T-cell (primary cell): ENCODE measurements at regions not wholly inside any gene's neighbourhood (a gene's known extent, or its start where the extent isn't known, plus 50 kb on each side); places are given as distances from the start of the nearest gene placed in this dataset.

Source experiments
- ATAC-seq, 4 experiments: fragments of 200-7000 bp in 3 of 4; fragments of 150-1000 bp in 1 of 4; cut with Tn5 transposase; replicated peaks in 1 of 4; 1 replicate in 3 of 4; 2 replicates in 1 of 4; pipeline ENCODE4 v1.10.0; 2021; ENCODE audit warnings: moderate library complexity in 3 of 4, mild to moderate bottlenecking in 2 of 4, moderate number of reproducible peaks in 1 of 4
- CTCF ChIA-PET, 2 donors: fragments of 300-600 bp; sonication (Branson Sonifier 250); formaldehyde crosslinking; loops; one replicate each; lab custom pipeline; 2022; ENCODE audit warnings: antibody characterized with exemption in 2 of 2; lab: Charles Lee
- POLR2A ChIA-PET, 2 donors: fragments of 300-600 bp; sonication (Branson Sonifier 250); formaldehyde crosslinking; loops; one replicate each; lab custom pipeline; 2022; ENCODE audit warnings: antibody characterized with exemption in 2 of 2; lab: Charles Lee
- DNase-seq, 35 experiments: peaks; one replicate each; pipeline versions ENCODE4 v3.0.0 to v3.0.0-alpha.2; 2013 to 2023
- H3K27ac ChIP-seq: one replicate; pipeline ENCODE4 v1.5.1; 2013; ENCODE audit warnings: low read length
- H3K27me3 ChIP-seq, 2 experiments: replicated peaks in 1 of 2; 1 replicate in 1 of 2; 2 replicates in 1 of 2; pipeline versions ENCODE4 v1.6.1 to v1.7.0; 2013; ENCODE audit warnings: low read length in 1 of 2, mixed read lengths in 1 of 2; ENCODE audit not compliant: control insufficient read depth in 2 of 2, insufficient read depth in 2 of 2; ENCODE audit errors: extremely low read depth in 1 of 2
- H3K36me3 ChIP-seq, 2 donors: 1 replicate in 1 of 2; 2 replicates in 1 of 2; pipeline versions ENCODE4 v1.6.1 to v1.7.0; 2013; ENCODE audit warnings: low read length in 1 of 2; ENCODE audit not compliant: control insufficient read depth in 2 of 2, insufficient read depth in 1 of 2; ENCODE audit errors: extremely low read depth in 1 of 2
- H3K4me1 ChIP-seq, 2 experiments: 1 replicate in 1 of 2; 2 replicates in 1 of 2; pipeline versions ENCODE4 v1.6.1 to v1.7.0; 2013; ENCODE audit warnings: low read length in 2 of 2, mixed read lengths in 1 of 2; ENCODE audit not compliant: insufficient read depth in 2 of 2, control insufficient read depth in 1 of 2; ENCODE audit errors: extremely low read depth in 1 of 2
- H3K4me3 ChIP-seq, 2 donors: 1 replicate in 1 of 2; 2 replicates in 1 of 2; pipeline versions ENCODE4 v1.5.1 to v1.7.0; 2013; ENCODE audit warnings: mild to moderate bottlenecking in 2 of 2, low read length in 1 of 2, moderate library complexity in 1 of 2; ENCODE audit not compliant: control insufficient read depth in 1 of 2; ENCODE audit errors: extremely low read depth in 1 of 2
- H3K9me3 ChIP-seq: 2 replicates; pipeline ENCODE4 v1.7.0; 2013
- H3K27ac Mint-ChIP-seq, 2 donors: one replicate each; pipeline ENCODE4 v1.8.0; 2020 to 2021; ENCODE audit warnings: mild to moderate bottlenecking in 2 of 2, mixed read lengths in 2 of 2
- H3K27me3 Mint-ChIP-seq, 2 donors: one replicate each; pipeline ENCODE4 v1.8.0; 2021 to 2022; ENCODE audit warnings: mixed read lengths in 2 of 2
- H3K36me3 Mint-ChIP-seq: one replicate; pipeline ENCODE4 v1.8.0; 2021; ENCODE audit warnings: mixed read lengths
- H3K4me1 Mint-ChIP-seq, 3 donors: one replicate each; pipeline ENCODE4 v1.8.0; 2020 to 2022; ENCODE audit warnings: mixed read lengths in 3 of 3, mild to moderate bottlenecking in 1 of 3
- H3K4me3 Mint-ChIP-seq, 3 donors: one replicate each; pipeline ENCODE4 v1.8.0; 2020 to 2022; ENCODE audit warnings: mild to moderate bottlenecking in 3 of 3, mixed read lengths in 3 of 3, moderate library complexity in 3 of 3
- H3K9me3 Mint-ChIP-seq, 3 donors: one replicate each; pipeline ENCODE4 v1.8.0; 2020 to 2022; ENCODE audit warnings: mixed read lengths in 3 of 3
- WGBS: methylation state at CpG from one replicate; pipeline ENCODE4 v1.1.5; 2013; ENCODE audit warnings: missing lambda C conversion rate; ENCODE audit not compliant: insufficient coverage; 5-methylcytosine and 5-hydroxymethylcytosine counted together

DNA sequence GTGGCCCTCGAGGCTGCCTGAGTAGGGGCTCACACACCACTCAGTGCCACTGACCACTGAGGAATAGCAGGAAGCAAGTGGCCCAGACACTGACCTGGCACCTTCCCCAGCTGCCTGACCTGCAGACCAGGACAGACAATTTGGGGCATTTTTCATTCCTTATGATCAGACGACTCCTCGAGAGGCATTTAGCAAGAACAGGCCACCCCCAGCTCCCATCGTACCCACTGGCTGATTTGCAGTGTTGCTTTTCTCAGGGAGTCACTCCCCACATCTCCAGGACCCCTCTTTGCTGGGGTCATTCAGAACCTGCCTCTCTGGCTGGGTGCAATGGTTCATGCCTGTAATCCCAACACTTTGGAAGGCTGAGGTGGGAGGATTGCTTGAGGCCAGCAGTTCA lies 185.7 kb downstream of the HAUS1 start:
- Histone ChIP-seq H3K9me3 (no peaks in the 10 kb centered on the region), H3K36me3 (no peaks in the 10 kb centered on the region), H3K4me3 (no peak overlapping the region), H3K4me1 (no peaks in the 10 kb centered on the region), H3K27ac (no peak overlapping the region), H3K27me3 (no peaks in the 10 kb centered on the region)
- H3K36me3 Mint-ChIP-seq: peaks cover 3% of the 10 kb centered on the region
- H3K9me3 Mint-ChIP-seq: no peaks in the 10 kb centered on the region
- H3K4me3 Mint-ChIP-seq: no peak overlapping the region
- no peak for ATAC-seq
- no peaks in the 10 kb centered on the region for H3K27me3 Mint-ChIP-seq
- CTCF ChIA-PET: no interaction called here
- DNase-seq: peak in 1 of 35 experiments; percentile 14
- H3K4me1 Mint-ChIP-seq: no peaks in the 10 kb centered on the region
- WGBS: 80% methylated on average over 4 of the region's 4 CpGs
- POLR2A ChIA-PET: no interaction called here
- no peak overlapping the region for H3K27ac Mint-ChIP-seq

DNA sequence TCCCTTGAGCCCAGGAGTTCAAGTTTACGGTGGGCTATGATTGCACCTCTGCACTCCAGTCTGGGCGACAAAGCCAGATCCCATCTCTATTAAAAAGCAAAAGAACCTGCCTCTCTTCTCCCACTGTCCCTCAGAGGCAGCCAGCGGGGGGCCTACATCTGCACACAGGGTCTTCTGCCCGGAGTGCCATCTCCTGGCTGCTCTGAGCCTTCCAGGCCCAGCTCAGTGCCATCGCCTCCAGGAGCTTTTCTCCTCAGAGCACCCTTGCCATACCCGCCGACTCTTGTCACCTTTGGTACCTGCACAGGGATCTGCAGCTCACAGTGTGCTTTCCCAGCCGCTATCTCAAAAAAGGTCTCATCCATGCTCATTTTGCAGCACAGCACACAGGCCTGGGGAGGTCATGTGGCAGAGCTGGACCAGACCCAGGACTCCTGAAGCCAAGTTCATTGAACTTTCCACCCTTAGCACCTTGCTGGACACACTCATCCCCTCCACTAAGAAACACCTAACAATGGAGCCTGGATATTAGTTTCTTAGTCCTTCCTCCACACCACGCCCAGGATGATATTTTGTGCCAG lies 186.3 kb downstream of the HAUS1 start:
- ATAC-seq (peak in 1 of 4 experiments; percentile 13), DNase-seq (peak in 1 of 35 experiments; percentile 3)
- Mint-ChIP-seq H3K4me3 (no peak overlapping the region), H3K4me1 (peaks cover 0 to under 1% (median 0%) of the 10 kb centered on the region in 3 donors), H3K36me3 (peaks cover 3% of the 10 kb centered on the region), H3K27ac (no peak overlapping the region), H3K27me3 (no peaks in the 10 kb centered on the region), H3K9me3 (no peaks in the 10 kb centered on the region)
- Histone ChIP-seq H3K9me3 (no peaks in the 10 kb centered on the region), H3K27ac (no peak overlapping the region), H3K36me3 (no peaks in the 10 kb centered on the region), H3K4me1 (no peaks in the 10 kb centered on the region), H3K4me3 (no peak overlapping the region), H3K27me3 (no peaks in the 10 kb centered on the region)
- ChIA-PET POLR2A (no interaction called here), CTCF (no interaction called here)
- WGBS: 82% methylated on average over 5 of the region's 9 CpGs

DNA sequence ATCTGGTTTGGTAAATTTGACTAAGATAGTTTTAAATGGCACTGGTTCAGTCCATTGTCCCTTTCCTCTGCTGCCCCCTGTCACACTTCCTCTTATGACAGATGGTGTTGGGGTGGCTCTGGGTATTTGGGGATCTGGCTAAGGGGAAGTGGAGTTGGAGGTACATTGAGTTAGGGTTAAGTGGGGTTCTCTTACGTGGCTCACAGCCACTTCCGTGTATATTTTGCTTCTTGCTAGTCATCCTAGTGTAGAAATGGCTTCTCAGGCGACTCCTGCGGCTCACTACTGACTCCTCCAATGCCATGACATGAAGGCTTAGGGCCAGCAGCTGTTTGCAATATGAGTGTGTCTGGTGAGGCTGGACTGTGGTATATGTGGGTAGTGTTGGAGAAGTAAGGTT lies 187.0 kb downstream of the HAUS1 start:
- H3K9me3 ChIP-seq: no peaks in the 10 kb centered on the region
- H3K36me3 ChIP-seq: no peaks in the 10 kb centered on the region
- peak in 3 of 35 experiments; percentile 13 to 23 (median 13) for DNase-seq
- no peak overlapping the region for H3K27ac Mint-ChIP-seq
- H3K27me3 ChIP-seq: no peaks in the 10 kb centered on the region
- H3K4me3 ChIP-seq: no peak overlapping the region
- no peaks in the 10 kb centered on the region for H3K27me3 Mint-ChIP-seq
- ChIA-PET CTCF (interaction anchor here in 1 of 2 donors (1.1 kb wide), 1 partner anchor 10 kb away, joined by 6 read pairs; no protein-coding TSS in a partner anchor), POLR2A (interaction anchor here in 1 of 2 donors (0.6 kb wide), 1 partner anchor 9 kb away, joined by 6 read pairs; no protein-coding TSS in a partner anchor)
- H3K27ac ChIP-seq: no peak overlapping the region
- no peak overlapping the region for H3K4me3 Mint-ChIP-seq
- H3K9me3 Mint-ChIP-seq: no peaks in the 10 kb centered on the region
- H3K4me1 Mint-ChIP-seq: peaks cover 0 to 2% (median 0%) of the 10 kb centered on the region in 3 donors
- no peaks in the 10 kb centered on the region for H3K4me1 ChIP-seq
- peak in 1 of 4 experiments; percentile 23 for ATAC-seq
- H3K36me3 Mint-ChIP-seq: peaks cover 3% of the 10 kb centered on the region
- 100% methylated on average over 1 of the region's 4 CpGs for WGBS

DNA sequence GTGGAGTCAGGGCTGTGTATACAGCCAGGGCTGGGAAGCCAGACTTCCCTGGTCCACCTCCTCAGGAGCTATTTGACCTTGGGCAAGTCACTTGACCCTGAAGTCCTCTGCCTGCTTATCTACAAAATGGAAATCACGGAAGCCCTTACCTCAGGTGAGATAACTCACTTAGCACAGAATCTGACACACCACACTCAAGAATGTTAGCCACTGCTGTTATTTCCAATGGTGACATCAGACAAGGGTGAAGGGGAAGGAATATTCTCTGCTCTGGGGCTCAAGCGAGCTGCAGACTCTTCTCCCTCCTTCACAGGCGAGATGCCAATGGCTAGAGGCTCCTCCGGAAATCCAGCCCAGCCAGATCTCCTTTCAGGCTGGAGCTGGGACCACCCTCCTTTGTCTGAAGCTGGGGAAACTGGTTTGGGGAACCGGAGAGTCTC lies 189.6 kb downstream of the HAUS1 start:
- ATAC-seq (no peak), DNase-seq (no peak)
- Mint-ChIP-seq H3K27me3 (peaks cover 0 to 3% of the 10 kb centered on the region in 2 donors), H3K4me1 (peaks cover 0 to 8% (median 0%) of the 10 kb centered on the region in 3 donors), H3K4me3 (no peak overlapping the region), H3K9me3 (no peaks in the 10 kb centered on the region), H3K27ac (no peak overlapping the region), H3K36me3 (no peaks in the 10 kb centered on the region)
- H3K4me3 ChIP-seq: no peak overlapping the region
- no peaks in the 10 kb centered on the region for H3K27me3 ChIP-seq
- H3K36me3 ChIP-seq: no peaks in the 10 kb centered on the region
- whole genome bisulfite sequencing: no CpG with 5 or more reads among the region's 5 CpGs
- no peaks in the 10 kb centered on the region for H3K9me3 ChIP-seq
- H3K4me1 ChIP-seq: no peaks in the 10 kb centered on the region
- ChIA-PET CTCF (no interaction called here), POLR2A (no interaction called here)
- no peak overlapping the region for H3K27ac ChIP-seq

DNA sequence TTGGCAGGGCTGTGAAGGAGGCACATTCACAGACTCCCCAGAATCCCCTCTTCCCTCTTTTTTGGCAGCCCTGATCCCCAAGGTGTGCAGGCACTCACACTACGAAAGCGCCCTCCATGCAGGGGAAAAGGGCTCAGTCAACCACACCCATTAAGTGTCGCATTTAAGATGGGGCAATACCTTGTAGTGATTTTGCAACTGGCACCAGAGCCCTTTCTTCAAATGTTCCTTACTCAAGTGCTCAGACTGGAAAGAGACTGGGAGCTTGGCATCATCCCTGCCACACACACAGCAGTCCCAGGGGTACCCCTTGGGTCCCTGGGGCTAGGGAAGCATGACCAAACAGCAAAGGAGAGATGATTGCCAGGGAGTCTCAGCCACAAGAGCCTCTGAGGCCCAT lies 190.1 kb downstream of the HAUS1 start:
- Histone ChIP-seq H3K4me1 (no peaks in the 10 kb centered on the region), H3K4me3 (no peak overlapping the region), H3K27me3 (no peaks in the 10 kb centered on the region), H3K9me3 (no peaks in the 10 kb centered on the region), H3K27ac (no peak overlapping the region), H3K36me3 (no peaks in the 10 kb centered on the region)
- POLR2A ChIA-PET: no interaction called here
- CTCF ChIA-PET: no interaction called here
- ATAC-seq (no peak), DNase-seq (peak in 1 of 35 experiments; percentile 21)
- Mint-ChIP-seq H3K27me3 (peaks cover 0 to 3% of the 10 kb centered on the region in 2 donors), H3K4me3 (no peak overlapping the region), H3K4me1 (peaks cover 0 to 8% (median 0%) of the 10 kb centered on the region in 3 donors), H3K9me3 (no peaks in the 10 kb centered on the region), H3K27ac (no peak overlapping the region), H3K36me3 (no peaks in the 10 kb centered on the region)
- WGBS: no CpG with 5 or more reads among the region's 3 CpGs

DNA sequence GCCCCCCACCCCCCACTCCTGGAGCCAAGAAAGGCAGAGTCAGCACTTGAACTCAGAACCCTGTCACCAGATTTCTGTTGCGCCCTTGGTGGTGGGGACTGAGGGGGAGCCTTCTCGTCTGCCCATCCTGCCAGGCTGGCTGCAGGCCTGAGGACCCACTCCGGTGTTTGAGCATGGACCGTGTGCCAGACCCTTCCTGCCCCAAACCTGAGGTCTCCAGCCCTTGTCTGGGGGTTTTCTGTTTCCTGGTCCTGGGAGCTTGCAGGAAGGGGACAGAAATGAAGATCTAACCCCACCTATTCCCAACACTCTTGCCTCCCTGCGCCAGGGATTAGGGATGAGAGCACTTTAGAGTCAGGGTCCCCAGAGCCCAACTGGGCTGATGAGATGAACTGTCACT lies 190.6 kb downstream of the HAUS1 start:
- POLR2A ChIA-PET: no interaction called here
- Mint-ChIP-seq H3K27me3 (peaks cover 0 to 3% of the 10 kb centered on the region in 2 donors), H3K36me3 (no peaks in the 10 kb centered on the region), H3K4me3 (no peak overlapping the region), H3K27ac (no peak overlapping the region), H3K9me3 (no peaks in the 10 kb centered on the region), H3K4me1 (peaks cover 0 to 8% (median 0%) of the 10 kb centered on the region in 3 donors)
- Histone ChIP-seq H3K27ac (no peak overlapping the region), H3K36me3 (no peaks in the 10 kb centered on the region), H3K4me1 (no peaks in the 10 kb centered on the region), H3K27me3 (no peaks in the 10 kb centered on the region), H3K9me3 (no peaks in the 10 kb centered on the region), H3K4me3 (no peak overlapping the region)
- ATAC-seq: no peak
- WGBS: 100% methylated on average over 2 of the region's 5 CpGs
- CTCF ChIA-PET: no interaction called here
- no peak for DNase-seq
